ENCODE measurements at regions not wholly inside any gene's neighbourhood (a gene's known extent, or its start where the extent isn't known, plus 50 kb on each side); places are given as distances from the start of the nearest gene placed in this dataset.

DNA sequence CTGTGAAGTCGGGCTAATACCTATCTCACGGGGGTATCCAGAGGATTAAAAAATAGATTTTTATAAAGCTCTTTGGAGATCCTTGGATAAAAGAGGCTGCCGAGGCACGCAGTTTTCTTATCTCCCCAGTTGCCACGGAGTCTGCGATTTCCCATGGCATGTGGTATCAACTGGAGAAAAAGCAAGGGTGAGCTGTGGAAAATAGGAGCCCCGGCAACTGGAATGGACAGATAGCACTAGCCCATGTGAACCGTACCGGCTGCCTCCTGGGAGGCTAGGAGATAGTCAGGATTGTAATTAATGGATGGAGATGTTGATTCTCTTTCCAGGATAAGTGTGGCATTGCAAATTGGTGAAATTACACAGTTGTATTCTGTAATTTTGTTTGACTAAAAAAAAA is 407.6 kb upstream of the KCNH7 start:
- Histone ChIP-seq H3K27me3 (ENCODE audit: insufficient read depth, low read depth) (no peaks in the 10 kb centered on the region), H4K20me1 (ENCODE audit: insufficient read depth) (no peaks in the 10 kb centered on the region), H3K79me2 (ENCODE audit: insufficient read depth, low read depth) (no peaks in the 10 kb centered on the region), H3K4me1 (ENCODE audit: low read depth, poor library complexity, severe bottlenecking) (no peaks in the 10 kb centered on the region), H2AFZ (ENCODE audit: low read depth) (no peak overlapping the region), H3K36me3 (ENCODE audit: insufficient read depth) (no peaks in the 10 kb centered on the region), H3K27ac (no peak overlapping the region), H3K4me3 (IDR thresholded peaks at IDR 0.05; ENCODE audit: insufficient read depth, low read depth, low read length) (no peak overlapping the region), H3K4me2 (no peak overlapping the region), H3K9ac (no peak overlapping the region)
- TF ChIP-seq, protein P1, sequence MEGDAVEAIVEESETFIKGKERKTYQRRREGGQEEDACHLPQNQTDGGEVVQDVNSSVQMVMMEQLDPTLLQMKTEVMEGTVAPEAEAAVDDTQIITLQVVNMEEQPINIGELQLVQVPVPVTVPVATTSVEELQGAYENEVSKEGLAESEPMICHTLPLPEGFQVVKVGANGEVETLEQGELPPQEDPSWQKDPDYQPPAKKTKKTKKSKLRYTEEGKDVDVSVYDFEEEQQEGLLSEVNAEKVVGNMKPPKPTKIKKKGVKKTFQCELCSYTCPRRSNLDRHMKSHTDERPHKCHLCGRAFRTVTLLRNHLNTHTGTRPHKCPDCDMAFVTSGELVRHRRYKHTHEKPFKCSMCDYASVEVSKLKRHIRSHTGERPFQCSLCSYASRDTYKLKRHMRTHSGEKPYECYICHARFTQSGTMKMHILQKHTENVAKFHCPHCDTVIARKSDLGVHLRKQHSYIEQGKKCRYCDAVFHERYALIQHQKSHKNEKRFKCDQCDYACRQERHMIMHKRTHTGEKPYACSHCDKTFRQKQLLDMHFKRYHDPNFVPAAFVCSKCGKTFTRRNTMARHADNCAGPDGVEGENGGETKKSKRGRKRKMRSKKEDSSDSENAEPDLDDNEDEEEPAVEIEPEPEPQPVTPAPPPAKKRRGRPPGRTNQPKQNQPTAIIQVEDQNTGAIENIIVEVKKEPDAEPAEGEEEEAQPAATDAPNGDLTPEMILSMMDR (conservative IDR thresholded peaks at IDR 0.05; ENCODE audit: low read depth, low read length): no peak

DNA sequence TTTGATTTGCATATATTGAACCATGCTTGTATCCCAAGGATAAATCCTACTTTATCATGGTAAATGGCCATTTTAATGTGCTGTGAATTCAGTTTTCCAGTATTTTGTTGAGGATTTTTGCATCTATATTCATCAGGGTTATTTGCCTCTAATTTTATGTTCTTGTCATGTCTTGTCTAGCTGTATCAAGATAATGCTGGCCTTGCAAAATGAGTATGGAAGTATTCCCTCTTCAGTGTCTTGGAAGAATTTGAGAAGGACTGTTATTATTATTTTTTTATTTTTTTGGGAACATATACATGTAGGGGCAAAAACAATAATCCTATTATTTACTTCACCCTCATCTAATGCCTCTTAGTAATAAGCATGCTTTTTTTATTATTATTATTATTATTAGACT is 398.0 kb upstream of the KCNH7 start:
- no peak overlapping the region for H2AFZ ChIP-seq (ENCODE audit: low read depth)
- H3K27ac ChIP-seq: no peak overlapping the region
- no peaks in the 10 kb centered on the region for H3K79me2 ChIP-seq (ENCODE audit: insufficient read depth, low read depth)
- TF ChIP-seq, protein P1 (conservative IDR thresholded peaks at IDR 0.05; ENCODE audit: low read depth, low read length): no peak
- H3K4me1 ChIP-seq (ENCODE audit: low read depth, poor library complexity, severe bottlenecking): no peaks in the 10 kb centered on the region
- H3K4me2 ChIP-seq: no peak overlapping the region
- H3K36me3 ChIP-seq (ENCODE audit: insufficient read depth): no peaks in the 10 kb centered on the region
- H3K27me3 ChIP-seq (ENCODE audit: insufficient read depth, low read depth): no peaks in the 10 kb centered on the region
- H3K4me3 ChIP-seq (IDR thresholded peaks at IDR 0.05; ENCODE audit: insufficient read depth, low read depth, low read length): no peak overlapping the region
- H3K9ac ChIP-seq: no peak overlapping the region
- H4K20me1 ChIP-seq (ENCODE audit: insufficient read depth): no peaks in the 10 kb centered on the region

DNA sequence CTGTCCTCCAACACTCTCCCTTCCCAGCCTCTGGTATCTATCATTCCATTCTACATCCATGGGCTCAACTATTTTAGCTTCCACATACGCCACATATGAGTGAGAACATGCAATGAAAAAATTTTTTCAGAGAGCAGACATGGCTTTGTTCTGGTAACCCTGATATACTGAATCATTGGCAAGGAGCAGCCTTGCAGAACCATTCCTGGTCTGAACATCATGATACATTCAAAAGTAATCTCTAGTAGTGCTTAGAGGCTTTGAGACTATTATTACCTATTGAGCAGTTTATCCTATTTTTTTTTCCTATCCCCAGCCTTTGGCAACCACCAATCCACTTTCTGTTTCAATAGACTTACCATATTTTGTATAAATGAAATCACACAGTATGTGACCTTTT is 393.1 kb upstream of the KCNH7 start:
- Histone ChIP-seq H3K27me3 (ENCODE audit: insufficient read depth, low read depth) (no peaks in the 10 kb centered on the region), H3K36me3 (ENCODE audit: insufficient read depth) (no peaks in the 10 kb centered on the region), H3K27ac (no peak overlapping the region), H3K4me1 (ENCODE audit: low read depth, poor library complexity, severe bottlenecking) (no peaks in the 10 kb centered on the region), H3K4me3 (IDR thresholded peaks at IDR 0.05; ENCODE audit: insufficient read depth, low read depth, low read length) (no peak overlapping the region), H3K4me2 (no peak overlapping the region), H4K20me1 (ENCODE audit: insufficient read depth) (no peaks in the 10 kb centered on the region), H3K79me2 (ENCODE audit: insufficient read depth, low read depth) (no peaks in the 10 kb centered on the region), H2AFZ (ENCODE audit: low read depth) (no peak overlapping the region), H3K9ac (no peak overlapping the region)
- TF ChIP-seq, protein P1 (conservative IDR thresholded peaks at IDR 0.05; ENCODE audit: low read depth, low read length): no peak

DNA sequence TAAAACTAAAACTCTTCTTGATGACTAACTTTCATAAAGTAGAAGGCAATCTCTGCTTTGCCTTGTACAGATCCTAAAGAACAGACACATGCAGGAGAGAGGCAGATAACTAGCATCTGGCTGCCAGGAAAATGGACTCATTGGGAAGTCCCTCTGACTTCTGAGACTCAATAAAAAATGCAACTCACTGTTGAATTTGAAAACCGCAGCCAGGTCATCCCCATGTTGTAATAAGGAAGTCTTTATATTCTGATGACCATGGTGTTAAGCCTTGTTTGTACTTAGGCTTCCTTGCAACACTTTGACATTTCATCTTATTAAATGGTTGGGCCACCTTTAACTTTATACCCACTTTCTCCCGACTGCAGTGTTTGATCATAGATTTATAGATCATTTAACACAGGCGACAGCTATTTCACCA is 375.1 kb upstream of the KCNH7 start:
- H2AFZ ChIP-seq (ENCODE audit: low read depth): no peak overlapping the region
- no peak overlapping the region for H3K27ac ChIP-seq

More for the DNA sequence above, 375.1 kb upstream of the KCNH7 start:
- H3K27me3 ChIP-seq (ENCODE audit: insufficient read depth, low read depth): no peaks in the 10 kb centered on the region
- TF ChIP-seq, protein P1 (conservative IDR thresholded peaks at IDR 0.05; ENCODE audit: low read depth, low read length): no peak
- H3K9ac ChIP-seq: no peak overlapping the region
- no peaks in the 10 kb centered on the region for H3K4me1 ChIP-seq (ENCODE audit: low read depth, poor library complexity, severe bottlenecking)
- no peak overlapping the region for H3K4me2 ChIP-seq
- no peaks in the 10 kb centered on the region for H4K20me1 ChIP-seq (ENCODE audit: insufficient read depth)
- H3K79me2 ChIP-seq (ENCODE audit: insufficient read depth, low read depth): no peaks in the 10 kb centered on the region
- H3K4me3 ChIP-seq (IDR thresholded peaks at IDR 0.05; ENCODE audit: insufficient read depth, low read depth, low read length): no peak overlapping the region
- no peaks in the 10 kb centered on the region for H3K36me3 ChIP-seq (ENCODE audit: insufficient read depth)
